ENCODE measurements at regions not wholly inside any gene's neighbourhood (a gene's known extent, or its start where the extent isn't known, plus 50 kb on each side); places are given as distances from the start of the nearest gene placed in this dataset.

- Histone ChIP-seq H3K4me1 (ENCODE audit: control insufficient read depth in 3 of 3, insufficient read depth in 3 of 3, low read length in 3 of 3) (no peaks in the 10 kb centered on the region), H3K9me3 (ENCODE audit: control insufficient read depth in 3 of 3, low read length in 3 of 3) (no peaks in the 10 kb centered on the region), H3K36me3 (ENCODE audit: control insufficient read depth in 3 of 3, insufficient read depth in 3 of 3, low read length in 3 of 3) (no peaks in the 10 kb centered on the region), H3K4me3 (ENCODE audit: low read length in 3 of 3) (no peak overlapping the region), H3K27ac (ENCODE audit: low read depth, low read length) (no peak overlapping the region), H3K27me3 (ENCODE audit: control insufficient read depth in 3 of 3, insufficient read depth in 3 of 3, low read length in 3 of 3) (no peaks in the 10 kb centered on the region), H3K9ac (ENCODE audit: low read depth in 1 of 3, low read length in 3 of 3) (no peak overlapping the region)
Observed at GRCh38 chr4:178028481-178028880, 586.2 kb upstream of the AGA start.

DNA sequence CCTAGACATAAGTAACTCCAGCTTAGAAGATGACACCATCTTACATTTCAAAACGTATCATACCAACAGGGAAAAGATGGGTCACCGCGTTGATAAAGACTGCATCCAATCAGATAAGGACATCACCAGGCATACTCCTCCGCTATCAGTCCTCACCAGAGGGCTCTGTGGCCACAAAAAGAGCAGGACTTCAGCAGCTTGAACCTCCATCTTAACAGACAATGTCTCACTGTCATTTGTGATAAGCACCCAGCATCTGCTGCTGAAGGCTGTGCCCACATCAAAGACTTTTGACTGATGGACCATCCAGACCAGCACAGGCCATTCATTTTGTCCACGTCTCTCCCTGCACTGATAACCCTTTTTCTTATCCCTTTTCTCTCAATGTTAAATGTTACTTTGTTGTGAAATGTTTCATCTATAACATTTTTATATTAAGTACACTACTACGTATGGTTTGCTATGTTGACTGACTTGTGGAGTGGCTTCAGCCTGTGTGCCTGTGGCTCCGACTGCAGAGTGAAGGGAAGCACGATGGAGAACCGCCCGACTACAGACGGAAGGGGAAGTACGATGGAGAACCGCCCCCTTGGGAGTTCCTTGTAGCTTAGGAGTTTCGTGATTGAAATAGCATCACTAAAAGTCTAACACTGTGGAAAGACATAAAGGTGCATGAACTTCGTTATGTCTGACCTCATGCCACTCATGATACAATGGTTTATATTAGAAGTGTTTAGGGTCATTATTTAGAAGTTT, 595.4 kb upstream of the AGA start:
- H3K9me3 ChIP-seq (ENCODE audit: control insufficient read depth in 3 of 3, low read length in 3 of 3) = no peaks in the 10 kb centered on the region
- no peak overlapping the region for H3K4me3 ChIP-seq (ENCODE audit: low read length in 3 of 3)
- H3K4me1 ChIP-seq (ENCODE audit: control insufficient read depth in 3 of 3, insufficient read depth in 3 of 3, low read length in 3 of 3) = no peaks in the 10 kb centered on the region
- no peaks in the 10 kb centered on the region for H3K36me3 ChIP-seq (ENCODE audit: control insufficient read depth in 3 of 3, insufficient read depth in 3 of 3, low read length in 3 of 3)
- H3K9ac ChIP-seq (ENCODE audit: low read depth in 1 of 3, low read length in 3 of 3) = no peak overlapping the region
- H3K27me3 ChIP-seq (ENCODE audit: control insufficient read depth in 3 of 3, insufficient read depth in 3 of 3, low read length in 3 of 3) = no peaks in the 10 kb centered on the region
- no peak overlapping the region for H3K27ac ChIP-seq (ENCODE audit: low read depth, low read length)

GRCh38 chr4:178056996-178057395, 614.8 kb upstream of the AGA start:
- peaks cover 0 to 2% (median 0%) of the 10 kb centered on the region in 3 donors for H3K9me3 ChIP-seq (ENCODE audit: control insufficient read depth in 3 of 3, low read length in 3 of 3)
- no peak overlapping the region for H3K9ac ChIP-seq (ENCODE audit: low read depth in 1 of 3, low read length in 3 of 3)
- H3K27ac ChIP-seq (ENCODE audit: low read depth, low read length) = no peak overlapping the region

DNA sequence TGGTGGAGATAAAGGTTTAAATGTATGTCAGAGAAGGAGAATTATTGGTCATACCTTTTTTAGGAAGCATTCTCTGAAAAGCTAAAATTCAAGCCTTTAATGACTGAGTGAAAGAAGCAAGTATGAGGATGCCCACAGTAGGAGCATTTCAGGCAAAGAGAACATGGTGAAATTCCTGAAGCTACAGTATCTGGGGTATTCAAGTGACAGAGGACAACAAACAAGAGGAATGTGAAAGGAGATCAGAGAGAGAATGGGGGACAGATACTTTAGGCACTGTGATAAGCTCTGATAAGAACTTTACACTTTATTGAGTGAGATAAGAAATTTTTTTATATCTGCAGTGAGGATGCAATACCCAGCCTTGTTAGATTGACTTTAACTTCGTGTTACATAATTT, 621.3 kb upstream of the AGA start:
- no peak overlapping the region for H3K9ac ChIP-seq (ENCODE audit: low read depth in 1 of 3, low read length in 3 of 3)
- no peaks in the 10 kb centered on the region for H3K27me3 ChIP-seq (ENCODE audit: control insufficient read depth in 3 of 3, insufficient read depth in 3 of 3, low read length in 3 of 3)
- H3K27ac ChIP-seq (ENCODE audit: low read depth, low read length) = no peak overlapping the region
- no peaks in the 10 kb centered on the region for H3K9me3 ChIP-seq (ENCODE audit: control insufficient read depth in 3 of 3, low read length in 3 of 3)
- no peak overlapping the region for H3K4me3 ChIP-seq (ENCODE audit: low read length in 3 of 3)
- no peaks in the 10 kb centered on the region for H3K36me3 ChIP-seq (ENCODE audit: control insufficient read depth in 3 of 3, insufficient read depth in 3 of 3, low read length in 3 of 3)
- H3K4me1 ChIP-seq (ENCODE audit: control insufficient read depth in 3 of 3, insufficient read depth in 3 of 3, low read length in 3 of 3) = no peaks in the 10 kb centered on the region

More at GRCh38 chr4:178056996-178057395, 614.8 kb upstream of the AGA start:
- Histone ChIP-seq H3K4me3 (ENCODE audit: low read length in 3 of 3) (no peak overlapping the region), H3K27me3 (ENCODE audit: control insufficient read depth in 3 of 3, insufficient read depth in 3 of 3, low read length in 3 of 3) (no peaks in the 10 kb centered on the region), H3K36me3 (ENCODE audit: control insufficient read depth in 3 of 3, insufficient read depth in 3 of 3, low read length in 3 of 3) (no peaks in the 10 kb centered on the region), H3K4me1 (ENCODE audit: control insufficient read depth in 3 of 3, insufficient read depth in 3 of 3, low read length in 3 of 3) (no peaks in the 10 kb centered on the region)

DNA sequence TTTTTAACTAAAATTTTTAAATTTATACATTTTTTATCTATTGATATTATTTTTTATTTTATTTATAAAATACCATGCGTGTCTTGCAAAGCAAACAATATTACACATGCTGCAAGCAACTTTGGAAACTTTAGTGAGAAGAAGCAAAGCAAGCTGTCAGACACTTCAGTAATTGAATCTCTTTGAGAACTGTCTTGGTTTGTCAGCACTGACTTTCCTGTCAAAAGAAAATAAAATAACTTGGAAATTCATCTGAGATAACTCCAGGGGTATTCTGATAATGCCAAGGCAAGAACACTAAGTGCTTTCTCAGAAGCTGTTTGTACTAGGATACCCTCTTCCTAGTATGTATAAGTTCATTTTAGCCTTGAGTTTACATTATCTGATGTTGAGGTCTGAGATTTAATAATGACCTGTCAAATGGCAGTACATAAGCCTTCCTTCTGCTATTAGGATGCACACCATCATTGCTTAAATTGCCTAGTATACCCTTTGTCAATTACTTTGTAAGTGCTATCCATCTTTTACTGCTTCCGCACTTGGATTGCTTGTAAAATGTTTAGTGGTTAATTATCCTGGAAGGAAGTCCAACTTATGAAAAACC, 624.2 kb upstream of the AGA start:
- Histone ChIP-seq H3K4me1 (ENCODE audit: control insufficient read depth in 3 of 3, insufficient read depth in 3 of 3, low read length in 3 of 3) (no peaks in the 10 kb centered on the region), H3K27me3 (ENCODE audit: control insufficient read depth in 3 of 3, insufficient read depth in 3 of 3, low read length in 3 of 3) (no peaks in the 10 kb centered on the region), H3K36me3 (ENCODE audit: control insufficient read depth in 3 of 3, insufficient read depth in 3 of 3, low read length in 3 of 3) (no peaks in the 10 kb centered on the region), H3K4me3 (ENCODE audit: low read length in 3 of 3) (no peak overlapping the region), H3K9me3 (ENCODE audit: control insufficient read depth in 3 of 3, low read length in 3 of 3) (no peaks in the 10 kb centered on the region), H3K27ac (ENCODE audit: low read depth, low read length) (no peak overlapping the region), H3K9ac (ENCODE audit: low read depth in 1 of 3, low read length in 3 of 3) (no peak overlapping the region)

DNA sequence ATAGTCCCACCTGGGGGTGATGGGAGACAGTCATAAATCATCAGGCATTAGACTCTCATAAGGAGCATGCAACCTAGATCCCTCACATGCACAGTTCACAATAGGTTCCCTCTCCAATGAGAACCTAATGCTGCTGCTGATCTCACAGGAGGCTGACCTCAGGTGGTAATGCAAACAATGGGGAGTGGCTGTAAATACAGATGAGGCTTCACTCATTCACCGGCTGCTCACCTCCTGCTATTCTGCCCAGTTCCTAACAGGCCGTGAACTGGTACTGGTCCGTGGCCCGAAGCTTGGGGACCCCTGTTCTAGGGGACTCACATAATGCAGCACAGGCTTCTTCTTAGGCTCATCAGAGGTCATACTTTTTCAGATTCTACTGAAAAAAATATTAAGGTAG, 625.9 kb upstream of the AGA start:
- H3K27me3 ChIP-seq (ENCODE audit: control insufficient read depth in 3 of 3, insufficient read depth in 3 of 3, low read length in 3 of 3) = no peaks in the 10 kb centered on the region
- H3K36me3 ChIP-seq (ENCODE audit: control insufficient read depth in 3 of 3, insufficient read depth in 3 of 3, low read length in 3 of 3) = no peaks in the 10 kb centered on the region
- no peak overlapping the region for H3K27ac ChIP-seq (ENCODE audit: low read depth, low read length)

GRCh38 chr4:178070163-178070562, 627.9 kb upstream of the AGA start:
- no peak overlapping the region for H3K4me3 ChIP-seq (ENCODE audit: low read length in 3 of 3)
- H3K27ac ChIP-seq (ENCODE audit: low read depth, low read length) = no peak overlapping the region
- H3K27me3 ChIP-seq (ENCODE audit: control insufficient read depth in 3 of 3, insufficient read depth in 3 of 3, low read length in 3 of 3) = no peaks in the 10 kb centered on the region
- H3K9ac ChIP-seq (ENCODE audit: low read depth in 1 of 3, low read length in 3 of 3) = no peak overlapping the region
- no peaks in the 10 kb centered on the region for H3K36me3 ChIP-seq (ENCODE audit: control insufficient read depth in 3 of 3, insufficient read depth in 3 of 3, low read length in 3 of 3)
- H3K9me3 ChIP-seq (ENCODE audit: control insufficient read depth in 3 of 3, low read length in 3 of 3) = no peaks in the 10 kb centered on the region
- no peaks in the 10 kb centered on the region for H3K4me1 ChIP-seq (ENCODE audit: control insufficient read depth in 3 of 3, insufficient read depth in 3 of 3, low read length in 3 of 3)

More for the DNA sequence above, 625.9 kb upstream of the AGA start:
- Histone ChIP-seq H3K4me3 (ENCODE audit: low read length in 3 of 3) (no peak overlapping the region), H3K9me3 (ENCODE audit: control insufficient read depth in 3 of 3, low read length in 3 of 3) (no peaks in the 10 kb centered on the region), H3K4me1 (ENCODE audit: control insufficient read depth in 3 of 3, insufficient read depth in 3 of 3, low read length in 3 of 3) (no peaks in the 10 kb centered on the region), H3K9ac (ENCODE audit: low read depth in 1 of 3, low read length in 3 of 3) (no peak overlapping the region)

GRCh38 chr4:178080312-178080711, 638.1 kb upstream of the AGA start:
- H3K36me3 ChIP-seq (ENCODE audit: control insufficient read depth in 3 of 3, insufficient read depth in 3 of 3, low read length in 3 of 3) = no peaks in the 10 kb centered on the region
- H3K4me1 ChIP-seq (ENCODE audit: control insufficient read depth in 3 of 3, insufficient read depth in 3 of 3, low read length in 3 of 3) = no peaks in the 10 kb centered on the region
- no peak overlapping the region for H3K27ac ChIP-seq (ENCODE audit: low read depth, low read length)
- H3K4me3 ChIP-seq (ENCODE audit: low read length in 3 of 3) = no peak overlapping the region
- no peak overlapping the region for H3K9ac ChIP-seq (ENCODE audit: low read depth in 1 of 3, low read length in 3 of 3)
- no peaks in the 10 kb centered on the region for H3K9me3 ChIP-seq (ENCODE audit: control insufficient read depth in 3 of 3, low read length in 3 of 3)
- H3K27me3 ChIP-seq (ENCODE audit: control insufficient read depth in 3 of 3, insufficient read depth in 3 of 3, low read length in 3 of 3) = no peaks in the 10 kb centered on the region

DNA sequence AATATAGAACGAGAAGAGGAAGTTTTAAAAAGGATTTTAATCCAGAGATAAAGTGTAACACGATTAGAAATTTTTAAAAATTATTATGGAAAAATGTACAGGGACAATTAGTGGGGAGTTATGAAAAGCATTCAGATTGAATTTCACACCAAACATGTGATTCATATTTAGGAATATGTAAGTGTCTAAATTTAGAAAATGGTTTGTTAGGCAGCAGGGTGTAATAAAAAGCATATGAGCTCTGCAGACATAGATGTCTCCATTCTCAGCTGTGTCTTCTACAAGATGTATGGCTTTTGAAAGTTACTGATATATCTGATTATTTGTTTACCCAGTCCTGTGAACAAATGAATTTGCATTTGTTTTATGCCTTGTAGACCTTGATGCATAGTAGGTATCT, 638.9 kb upstream of the AGA start:
- Histone ChIP-seq H3K27me3 (ENCODE audit: control insufficient read depth in 3 of 3, insufficient read depth in 3 of 3, low read length in 3 of 3) (no peaks in the 10 kb centered on the region), H3K36me3 (ENCODE audit: control insufficient read depth in 3 of 3, insufficient read depth in 3 of 3, low read length in 3 of 3) (no peaks in the 10 kb centered on the region), H3K4me3 (ENCODE audit: low read length in 3 of 3) (no peak overlapping the region), H3K27ac (ENCODE audit: low read depth, low read length) (no peak overlapping the region), H3K9ac (ENCODE audit: low read depth in 1 of 3, low read length in 3 of 3) (no peak overlapping the region), H3K4me1 (ENCODE audit: control insufficient read depth in 3 of 3, insufficient read depth in 3 of 3, low read length in 3 of 3) (no peaks in the 10 kb centered on the region), H3K9me3 (ENCODE audit: control insufficient read depth in 3 of 3, low read length in 3 of 3) (no peaks in the 10 kb centered on the region)

DNA sequence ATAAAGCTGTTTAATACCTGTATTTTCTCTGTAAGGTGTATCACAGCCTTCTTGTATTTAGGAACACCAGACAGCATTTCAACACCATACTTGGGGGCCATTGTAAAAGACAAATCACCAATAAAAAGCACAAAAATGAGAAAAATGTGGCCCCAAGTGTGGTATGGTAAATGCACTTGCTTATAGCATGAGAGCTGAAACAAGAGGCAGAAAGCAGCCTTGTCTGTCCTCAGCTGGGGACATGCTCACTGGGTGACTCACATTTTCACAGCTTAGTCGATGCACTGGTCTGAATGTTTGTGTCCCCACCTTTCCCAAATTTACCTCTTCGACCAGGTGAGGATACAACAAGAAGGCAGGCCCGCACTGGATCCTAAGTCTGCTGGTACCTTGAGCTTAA, 639.7 kb upstream of the AGA start:
- Histone ChIP-seq H3K9ac (ENCODE audit: low read depth in 1 of 3, low read length in 3 of 3) (no peak overlapping the region), H3K9me3 (ENCODE audit: control insufficient read depth in 3 of 3, low read length in 3 of 3) (no peaks in the 10 kb centered on the region), H3K4me1 (ENCODE audit: control insufficient read depth in 3 of 3, insufficient read depth in 3 of 3, low read length in 3 of 3) (no peaks in the 10 kb centered on the region), H3K27ac (ENCODE audit: low read depth, low read length) (no peak overlapping the region), H3K27me3 (ENCODE audit: control insufficient read depth in 3 of 3, insufficient read depth in 3 of 3, low read length in 3 of 3) (no peaks in the 10 kb centered on the region), H3K4me3 (ENCODE audit: low read length in 3 of 3) (no peak overlapping the region), H3K36me3 (ENCODE audit: control insufficient read depth in 3 of 3, insufficient read depth in 3 of 3, low read length in 3 of 3) (no peaks in the 10 kb centered on the region)

Measured in skeletal muscle tissue (tissue), 3 donors.